ENCODE measurements at regions not wholly inside any gene's neighbourhood (a gene's known extent, or its start where the extent isn't known, plus 50 kb on each side); places are given as distances from the start of the nearest gene placed in this dataset.
A peak's percentile ranks its signal among the peaks of the same experiment; 100 is the strongest.
"Not testable (repeated sequence)": the region's sequence is repeated elsewhere in the genome, so short reads cannot be mapped to it uniquely, and the experiment has no call there.

DNA sequence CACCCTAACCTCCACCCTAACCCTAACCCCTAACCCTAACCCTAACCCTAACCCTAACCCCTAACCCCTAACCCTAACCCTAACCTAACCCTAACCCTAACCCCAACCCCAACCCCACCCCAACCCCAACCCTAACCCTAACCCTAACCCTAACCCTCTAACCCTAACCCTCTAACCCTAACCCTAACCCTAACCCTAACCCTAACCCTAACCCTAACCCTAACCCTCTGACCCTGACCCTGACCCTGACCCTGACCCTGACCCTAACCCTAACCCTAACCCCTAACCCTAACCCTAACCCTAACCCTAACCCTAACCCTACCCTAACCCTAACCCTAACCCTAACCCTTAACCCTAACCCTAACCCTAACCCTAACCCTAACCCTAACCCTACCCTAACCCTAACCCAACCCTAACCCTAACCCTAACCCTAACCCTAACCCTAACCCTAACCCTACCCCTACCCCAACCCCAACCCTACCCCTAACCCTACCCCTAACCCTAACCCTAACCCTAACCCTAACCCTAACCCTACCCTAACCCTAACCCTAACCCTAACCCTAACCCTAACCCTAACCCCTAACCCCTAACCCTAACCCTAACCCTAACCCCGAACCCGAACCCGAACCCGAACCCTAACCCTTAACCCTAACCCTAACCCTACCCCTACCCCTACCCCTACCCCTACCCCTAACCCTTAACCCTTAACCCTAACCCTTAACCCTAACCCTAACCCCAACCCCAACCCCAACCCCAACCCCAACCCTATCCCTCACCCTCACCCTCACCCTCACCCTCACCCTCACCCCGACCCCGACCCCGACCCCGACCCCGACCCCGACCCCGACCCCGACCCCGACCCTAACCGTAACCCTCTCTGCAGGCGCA is 186.2 kb upstream of the CHL1 start:
- peak; percentile 0 for DNase-seq (ENCODE audit: low spot score)

DNA sequence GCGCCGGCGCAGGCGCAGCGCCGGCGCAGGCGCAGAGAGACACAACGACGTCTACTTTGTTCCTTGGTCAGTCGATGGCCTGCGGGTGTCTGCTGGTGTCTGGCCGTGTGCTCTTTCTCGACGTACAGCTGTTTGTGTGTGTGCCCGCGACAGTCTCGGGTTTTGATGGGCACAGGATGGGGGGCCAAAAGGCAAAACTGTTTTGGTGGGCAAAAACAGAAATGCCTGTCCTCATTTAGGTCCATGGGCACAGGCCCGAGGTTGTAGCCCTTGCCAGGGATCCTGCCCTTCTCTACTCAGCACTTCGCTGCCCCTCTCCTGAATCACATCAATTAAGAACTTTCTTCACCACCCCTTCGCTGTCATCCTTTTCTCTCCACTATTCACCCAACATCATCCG is 184.8 kb upstream of the CHL1 start:
- DNase-seq (ENCODE audit: low spot score), result no peak

GRCh38 chr3:14652-15051 is 181.9 kb upstream of the CHL1 start:
- DNase-seq (ENCODE audit: low spot score), result no peak

GRCh38 chr3:16366-16765 is 180.2 kb upstream of the CHL1 start:
- DNase-seq (ENCODE audit: low spot score), result no peak

- DNase-seq (ENCODE audit: low spot score), result no peak
These were observed 176.1 kb upstream of the CHL1 start for GRCh38 chr3:20421-20820.

GRCh38 chr3:24006-24405 is 172.6 kb upstream of the CHL1 start:
- no peak for DNase-seq (ENCODE audit: low spot score)

- DNase-seq (ENCODE audit: low spot score), result no peak
These were observed 171.5 kb upstream of the CHL1 start for GRCh38 chr3:25056-25455.

DNA sequence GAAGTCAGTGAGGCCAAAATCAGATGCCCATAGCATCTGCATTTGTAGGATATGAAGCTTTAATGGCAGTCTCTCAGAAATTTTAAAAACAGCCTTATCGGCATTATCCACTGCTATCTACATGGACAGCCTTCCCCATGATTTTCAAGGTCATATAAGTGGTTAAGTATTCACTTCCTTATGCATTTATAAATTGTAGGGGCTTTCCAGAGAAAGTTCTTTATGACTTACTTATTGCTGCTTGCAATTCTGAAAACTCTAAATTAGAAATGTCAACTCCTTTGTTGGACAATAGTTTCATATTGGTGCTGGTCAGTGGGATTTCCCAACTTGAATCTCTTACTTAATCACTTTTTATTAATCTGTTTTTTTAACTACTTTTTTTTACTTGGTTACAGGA is 160.6 kb upstream of the CHL1 start:
- DNase-seq (ENCODE audit: low spot score), result not testable (repeated sequence)

DNA sequence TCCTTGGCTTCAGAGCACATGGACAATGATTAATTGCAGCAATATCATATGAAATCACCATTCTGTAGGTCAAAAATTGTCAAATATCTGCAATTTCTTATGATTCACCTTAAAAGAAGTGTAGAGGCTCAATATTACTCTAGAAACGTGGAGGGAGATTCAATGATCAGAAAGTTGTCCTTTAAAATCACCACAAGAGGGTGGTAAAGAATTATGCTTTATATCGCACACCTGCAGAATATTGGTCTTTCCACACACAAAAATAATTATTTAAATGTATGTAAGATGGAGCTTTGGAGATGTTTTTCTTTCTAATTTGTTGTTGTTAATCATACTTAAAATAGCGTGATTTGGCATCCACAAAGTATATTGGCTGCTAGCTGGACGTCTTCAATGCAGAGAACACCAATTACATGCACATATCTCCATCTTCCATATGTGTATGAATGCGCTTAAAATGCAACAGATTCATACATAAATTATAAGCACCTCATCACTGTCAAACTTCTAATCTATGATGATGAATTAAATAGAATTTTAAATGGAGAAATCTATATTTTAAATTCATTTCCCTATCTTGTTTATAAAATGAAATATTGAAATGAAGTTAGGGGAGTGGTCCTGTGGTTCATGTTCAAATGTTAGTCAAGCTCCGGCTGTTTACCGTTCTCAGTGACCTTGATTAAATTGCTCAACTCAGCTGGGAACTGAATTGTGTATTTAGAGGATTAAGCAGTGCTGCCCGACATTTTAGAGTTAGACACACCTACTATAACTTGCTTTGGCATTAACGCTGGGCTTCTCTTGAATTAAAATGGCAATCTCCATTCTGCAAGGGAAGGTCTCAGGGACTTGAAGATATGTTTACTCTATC is 153.5 kb upstream of the CHL1 start:
- not testable (repeated sequence) for DNase-seq (ENCODE audit: low spot score)

GRCh38 chr3:44028-44676 is 152.4 kb upstream of the CHL1 start:
- no peak for DNase-seq (ENCODE audit: low spot score)

DNA sequence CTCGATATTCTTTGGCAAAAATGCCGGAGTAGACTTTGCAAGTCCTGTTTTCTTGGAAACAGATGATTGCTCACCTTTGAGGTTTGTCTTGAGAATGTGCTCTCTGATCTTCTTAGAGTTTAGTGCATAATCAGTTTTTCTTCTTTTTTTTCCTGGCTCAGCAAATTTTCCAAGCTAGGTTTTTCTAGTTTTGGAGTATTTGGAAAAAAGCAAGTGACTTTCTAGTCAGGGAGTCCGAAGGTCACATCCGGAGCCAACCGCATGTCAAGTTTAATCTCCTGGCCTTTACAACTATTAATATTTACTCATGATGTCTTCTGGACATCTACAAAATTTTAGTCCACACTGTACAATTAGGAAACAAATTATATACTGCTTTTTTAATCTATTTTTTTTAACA is 151.6 kb upstream of the CHL1 start:
- not testable (repeated sequence) for DNase-seq (ENCODE audit: low spot score)

DNA sequence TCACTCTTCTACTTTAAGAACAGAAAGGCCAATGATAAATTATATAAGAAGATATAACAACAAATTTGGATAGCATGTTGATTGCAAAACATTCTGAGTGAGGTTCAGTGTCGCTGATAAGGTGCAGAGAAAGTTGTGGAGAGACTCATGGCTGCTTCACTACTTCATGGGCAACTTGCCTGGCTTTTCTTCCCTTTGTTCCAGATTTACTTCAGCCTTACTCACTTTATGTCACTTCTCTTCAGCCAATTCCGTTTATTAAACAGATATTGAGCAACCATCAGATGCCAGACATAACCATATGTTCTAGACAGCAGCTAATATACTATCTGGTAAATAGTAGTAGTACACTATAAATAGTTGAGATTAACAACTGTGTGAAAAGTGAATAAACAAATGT is 150.0 kb upstream of the CHL1 start:
- no peak for DNase-seq (ENCODE audit: low spot score)

DNA sequence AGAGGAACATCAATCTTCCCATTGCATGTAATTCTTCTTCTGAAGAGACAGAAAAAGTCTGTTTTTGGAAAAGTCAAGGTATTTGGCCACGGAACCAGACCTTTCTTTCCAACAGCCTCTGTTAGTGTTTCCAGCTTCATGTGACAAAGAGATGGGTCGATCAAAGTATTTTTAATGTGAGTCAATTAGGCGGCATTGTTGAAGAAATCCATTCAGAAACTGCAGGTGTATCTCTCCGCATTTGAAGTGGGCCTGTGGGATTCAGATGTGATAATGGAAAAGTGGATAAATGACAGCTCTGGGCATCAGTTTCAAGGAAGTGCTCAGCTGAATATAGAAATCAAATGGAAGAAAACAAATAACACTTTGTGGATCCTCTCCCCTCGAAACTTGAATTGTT is 143.1 kb upstream of the CHL1 start:
- not testable (repeated sequence) for DNase-seq (ENCODE audit: low spot score)

DNA sequence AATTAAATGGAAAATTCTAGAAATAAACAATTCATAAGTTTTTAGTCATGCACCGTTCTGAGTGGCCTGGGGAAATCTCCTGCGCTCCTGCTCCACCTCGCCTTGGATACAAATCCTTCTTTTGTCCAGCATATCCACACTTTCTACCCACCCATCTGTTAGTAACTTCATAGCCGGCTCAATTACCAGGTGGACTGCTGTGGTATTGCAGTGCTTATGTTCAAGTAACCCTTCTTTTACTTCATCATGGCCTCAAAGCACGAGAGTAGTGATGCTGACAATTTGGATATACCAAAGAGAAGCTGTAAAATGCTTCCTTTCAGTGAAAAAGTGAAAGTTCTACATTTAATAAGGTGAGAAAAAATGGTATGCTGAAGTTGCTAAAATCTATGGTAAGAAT is 142.3 kb upstream of the CHL1 start:
- no peak for DNase-seq (ENCODE audit: low spot score)

DNA sequence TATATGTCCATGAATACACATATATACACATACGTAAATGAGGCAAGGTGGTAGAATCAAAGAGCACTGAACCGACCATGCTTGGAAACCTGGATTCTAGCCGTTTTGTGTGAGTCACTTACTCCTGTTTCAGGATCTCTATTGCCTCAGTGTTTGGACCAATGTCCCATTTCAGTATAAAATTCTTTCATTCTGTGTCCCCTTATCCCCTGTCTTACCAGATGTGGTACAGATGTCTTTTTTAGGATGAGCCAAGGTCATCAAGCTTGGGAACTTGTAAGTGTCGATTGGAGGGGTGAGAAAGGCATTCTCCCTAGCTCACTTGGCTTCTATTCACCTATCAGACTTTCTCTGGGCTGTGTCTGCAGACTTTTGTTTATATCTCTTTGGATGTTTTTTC is 139.9 kb upstream of the CHL1 start:
- no peak for DNase-seq (ENCODE audit: low spot score)

- no peak for DNase-seq (ENCODE audit: low spot score)
These were observed 136.7 kb upstream of the CHL1 start for GRCh38 chr3:59854-60253.

- DNase-seq (ENCODE audit: low spot score), result no peak
These were observed 133.3 kb upstream of the CHL1 start for GRCh38 chr3:63095-63765.

DNA sequence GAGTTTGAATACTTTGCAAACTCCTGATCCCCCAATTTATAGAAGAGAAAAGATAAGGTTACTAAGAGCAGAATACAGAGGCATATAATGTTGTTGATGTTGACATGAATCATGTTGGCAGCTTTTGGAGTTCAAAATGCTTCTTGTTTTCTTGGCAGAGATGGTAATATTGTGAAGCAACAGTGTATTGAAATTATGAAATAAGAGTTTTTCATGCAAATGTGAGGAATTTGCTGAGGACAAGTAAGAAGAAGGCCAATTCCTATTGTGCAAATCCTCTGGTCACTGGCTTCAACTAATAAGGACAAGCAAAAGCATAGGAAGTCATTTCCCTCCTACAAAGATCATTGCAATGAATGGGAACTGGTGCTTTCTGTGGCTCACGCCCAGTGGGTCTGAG is 126.9 kb upstream of the CHL1 start:
- no peak for DNase-seq (ENCODE audit: low spot score)

GRCh38 chr3:72776-73175 is 123.8 kb upstream of the CHL1 start:
- DNase-seq (ENCODE audit: low spot score), result no peak

DNA sequence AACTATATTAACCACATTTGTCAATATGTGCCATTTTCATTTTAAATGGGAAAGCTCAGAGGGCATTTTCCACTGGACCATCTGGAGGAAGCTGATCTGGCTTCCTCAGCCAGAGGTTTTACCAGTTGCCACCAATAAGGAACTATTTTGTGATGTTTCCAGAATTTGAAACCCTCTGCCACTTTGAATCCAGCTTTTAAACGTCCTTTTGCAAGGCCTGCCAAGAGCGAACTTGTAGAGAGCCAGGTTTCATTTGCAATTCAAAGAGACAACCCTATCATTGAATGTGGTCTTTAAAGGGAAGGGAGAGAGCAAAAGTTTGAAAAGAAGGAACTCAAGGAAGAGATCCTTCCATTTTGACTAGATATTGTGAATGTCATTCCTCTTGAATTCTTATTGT is 123.3 kb upstream of the CHL1 start:
- no peak for DNase-seq (ENCODE audit: low spot score)

GRCh38 chr3:74676-75243 is 121.8 kb upstream of the CHL1 start:
- no peak for DNase-seq (ENCODE audit: low spot score)

DNA sequence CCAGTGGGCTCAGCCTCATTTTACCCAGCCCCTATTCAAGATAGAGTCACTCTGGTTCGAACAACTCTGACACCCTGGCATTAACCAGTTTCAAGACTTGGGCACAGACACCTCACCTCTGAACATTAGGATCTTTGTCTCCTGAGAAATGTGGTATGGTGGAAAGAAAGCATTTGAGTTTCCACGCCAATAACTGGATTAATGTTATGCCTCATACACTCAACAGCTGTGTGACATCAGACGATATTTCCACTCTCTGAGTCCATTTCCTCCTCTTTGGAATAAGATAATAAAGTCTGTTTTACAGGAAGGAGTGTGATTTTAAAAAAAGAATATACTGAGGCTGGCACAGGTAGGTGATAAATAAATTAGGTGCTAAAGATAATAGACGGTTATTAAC is 121.3 kb upstream of the CHL1 start:
- DNase-seq (ENCODE audit: low spot score), result no peak
